ENCODE measurements at regions not wholly inside any gene's neighbourhood (a gene's known extent, or its start where the extent isn't known, plus 50 kb on each side); places are given as distances from the start of the nearest gene placed in this dataset.

DNA sequence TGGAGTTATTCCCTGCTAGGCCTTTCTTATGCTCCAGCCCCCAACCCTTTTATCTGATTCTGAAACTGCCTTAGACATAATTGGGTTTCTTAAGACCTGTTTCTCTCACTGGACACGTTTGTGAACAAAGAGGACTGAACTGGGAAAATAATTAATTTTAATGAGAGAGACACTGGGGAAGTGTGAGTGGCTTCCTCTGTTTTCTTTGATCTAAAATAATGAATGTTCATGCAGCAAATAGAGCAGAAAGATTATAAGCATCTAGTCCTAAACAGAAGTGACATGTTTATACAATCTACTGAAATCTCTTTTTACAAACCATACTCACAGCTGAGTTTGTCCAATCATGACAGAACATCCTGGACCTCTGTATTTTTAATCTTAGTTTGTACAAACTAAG, 157.6 kb downstream of the SH3BGRL2 start:
- no peak for TF ChIP-seq POLR2A (IDR thresholded peaks at IDR 0.05; ENCODE audit: low read depth)
- TF ChIP-seq, protein P1, sequence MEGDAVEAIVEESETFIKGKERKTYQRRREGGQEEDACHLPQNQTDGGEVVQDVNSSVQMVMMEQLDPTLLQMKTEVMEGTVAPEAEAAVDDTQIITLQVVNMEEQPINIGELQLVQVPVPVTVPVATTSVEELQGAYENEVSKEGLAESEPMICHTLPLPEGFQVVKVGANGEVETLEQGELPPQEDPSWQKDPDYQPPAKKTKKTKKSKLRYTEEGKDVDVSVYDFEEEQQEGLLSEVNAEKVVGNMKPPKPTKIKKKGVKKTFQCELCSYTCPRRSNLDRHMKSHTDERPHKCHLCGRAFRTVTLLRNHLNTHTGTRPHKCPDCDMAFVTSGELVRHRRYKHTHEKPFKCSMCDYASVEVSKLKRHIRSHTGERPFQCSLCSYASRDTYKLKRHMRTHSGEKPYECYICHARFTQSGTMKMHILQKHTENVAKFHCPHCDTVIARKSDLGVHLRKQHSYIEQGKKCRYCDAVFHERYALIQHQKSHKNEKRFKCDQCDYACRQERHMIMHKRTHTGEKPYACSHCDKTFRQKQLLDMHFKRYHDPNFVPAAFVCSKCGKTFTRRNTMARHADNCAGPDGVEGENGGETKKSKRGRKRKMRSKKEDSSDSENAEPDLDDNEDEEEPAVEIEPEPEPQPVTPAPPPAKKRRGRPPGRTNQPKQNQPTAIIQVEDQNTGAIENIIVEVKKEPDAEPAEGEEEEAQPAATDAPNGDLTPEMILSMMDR (IDR thresholded peaks at IDR 0.05) = no peak
- TF ChIP-seq POLR2AphosphoS5 (IDR thresholded peaks at IDR 0.05) = no peak
- no peak for TF ChIP-seq EP300 (IDR thresholded peaks at IDR 0.05)
